Stimulated activated CD4-positive, alpha-beta T cell treated with anti-CD3 and anti-CD28 coated beads, Interleukin-1b, Interleukin-23, amount 100 ng/mL, for 4 hours (primary cell): ENCODE measurements at regions not wholly inside any gene's neighbourhood (a gene's known extent, or its start where the extent isn't known, plus 50 kb on each side); places are given as distances from the start of the nearest gene placed in this dataset.
A peak's percentile ranks its signal among the peaks of the same experiment; 100 is the strongest.

Experiments
- DNase-seq, 2 donors: peaks; one replicate each; pipeline ENCODE4 v3.0.0-alpha.2; 2020; ENCODE audit warnings: low read depth in 2 of 2

GRCh38 chrX:46447384-46447783 is 97.8 kb downstream of the ZNF674 start:
- no peak for DNase-seq

- peak; percentile 76 to 79 for DNase-seq
Observed at GRCh38 chrX:46446727-46447378, 98.4 kb downstream of the ZNF674 start.

GRCh38 chrX:46444011-46444410 is 101.2 kb downstream of the ZNF674 start:
- DNase-seq = no peak

GRCh38 chrX:46436744-46437143 is 108.5 kb downstream of the ZNF674 start:
- DNase-seq = no peak

- no peak for DNase-seq
Observed at GRCh38 chrX:46433892-46434291, 111.3 kb downstream of the ZNF674 start.

GRCh38 chrX:46408553-46409407 is 136.4 kb downstream of the ZNF674 start:
- DNase-seq = peak; percentile 63 to 68

- DNase-seq = no peak
Observed at GRCh38 chrX:46407753-46408130, 137.5 kb downstream of the ZNF674 start.

GRCh38 chrX:46407036-46407752 is 138.0 kb downstream of the ZNF674 start:
- DNase-seq = no peak

GRCh38 chrX:46404774-46405173 is 140.4 kb downstream of the ZNF674 start:
- no peak for DNase-seq

- no peak for DNase-seq
Observed at GRCh38 chrX:46400530-46401443, 144.4 kb downstream of the ZNF674 start.

- no peak for DNase-seq
Observed at GRCh38 chrX:46398874-46399273, 146.3 kb downstream of the ZNF674 start.

- DNase-seq = no peak
Observed at GRCh38 chrX:46398126-46398525, 147.1 kb downstream of the ZNF674 start.

- no peak for DNase-seq
Observed at GRCh38 chrX:46386511-46386910, 158.7 kb downstream of the ZNF674 start.

- no peak for DNase-seq
Observed at GRCh38 chrX:46383006-46383405, 162.2 kb downstream of the ZNF674 start.

GRCh38 chrX:46382595-46382994 is 162.6 kb downstream of the ZNF674 start:
- no peak for DNase-seq

- peak in 1 of 2 donors; percentile 13 for DNase-seq
Observed at GRCh38 chrX:46381630-46382029, 163.6 kb downstream of the ZNF674 start.

- no peak for DNase-seq
Observed at GRCh38 chrX:46380148-46380752, 165.0 kb downstream of the ZNF674 start.

- DNase-seq = peak in 1 of 2 donors; percentile 11
Observed at GRCh38 chrX:46376246-46376885, 168.9 kb downstream of the ZNF674 start.

GRCh38 chrX:46375831-46376230 is 169.4 kb downstream of the ZNF674 start:
- DNase-seq = no peak

GRCh38 chrX:46374371-46374770 is 170.8 kb downstream of the ZNF674 start:
- DNase-seq = no peak

GRCh38 chrX:46367491-46367890 is 177.7 kb downstream of the ZNF674 start:
- DNase-seq = no peak
